Nephron (organoid): ENCODE measurements at regions not wholly inside any gene's neighbourhood (a gene's known extent, or its start where the extent isn't known, plus 50 kb on each side); places are given as distances from the start of the nearest gene placed in this dataset.

Experiments used
- H3K27ac Mint-ChIP-seq, 3 experiments: 2 replicates each; pipeline ENCODE4 v1.8.0; 2020; ENCODE audit warnings: mixed read lengths in 3 of 3, mild to moderate bottlenecking in 2 of 3, moderate library complexity in 1 of 3
- H3K27me3 Mint-ChIP-seq: 2 replicates; pipeline ENCODE4 v1.8.0; 2021; ENCODE audit warnings: low read depth, mild to moderate bottlenecking, moderate library complexity, mixed read lengths
- H3K36me3 Mint-ChIP-seq: 2 replicates; pipeline ENCODE4 v1.8.0; 2020; ENCODE audit warnings: low read depth, mixed read lengths
- H3K4me1 Mint-ChIP-seq: 2 replicates; pipeline ENCODE4 v1.8.0; 2020; ENCODE audit warnings: mixed read lengths
- H3K4me3 Mint-ChIP-seq, 3 experiments: 2 replicates each; pipeline ENCODE4 v1.8.0; 2020; ENCODE audit warnings: mild to moderate bottlenecking in 3 of 3, mixed read lengths in 3 of 3, moderate library complexity in 2 of 3
- H3K9me3 Mint-ChIP-seq: 2 replicates; pipeline ENCODE4 v1.8.0; 2020; ENCODE audit warnings: mixed read lengths
- TF ChIP-seq, protein P1 (sequence below), 3 experiments: fragments of 200-600 bp; sonication (generic); IDR thresholded peaks; one replicate each; pipeline ENCODE4 v1.5.0; 2021; ENCODE audit warnings: antibody characterized with exemption in 3 of 3; ENCODE audit not compliant: unreplicated experiment in 3 of 3

DNA sequence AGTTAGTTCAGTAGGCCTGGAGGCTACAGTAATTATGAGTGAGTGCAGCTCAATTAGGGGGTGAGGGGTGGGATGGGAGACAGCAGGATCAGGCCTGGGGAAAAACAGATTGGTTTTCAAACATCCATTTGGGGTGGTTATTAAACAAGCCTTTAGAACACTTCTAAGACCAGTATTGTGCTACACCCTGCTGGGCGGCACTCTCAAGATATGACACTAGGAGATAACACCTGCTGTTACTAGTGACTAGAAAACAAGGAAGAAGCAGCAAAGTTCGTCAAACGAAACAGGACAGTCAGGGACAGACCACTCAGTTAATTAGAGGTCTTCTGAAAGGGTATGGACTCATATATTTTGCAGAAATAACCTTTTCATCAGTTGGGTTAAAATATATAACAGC, 353.6 kb downstream of the PTEN start:
- H3K27ac Mint-ChIP-seq, result no peak overlapping the region
- no peaks in the 10 kb centered on the region for H3K4me1 Mint-ChIP-seq
- no peak overlapping the region for H3K4me3 Mint-ChIP-seq
- H3K36me3 Mint-ChIP-seq, result no peaks in the 10 kb centered on the region
- TF ChIP-seq, protein P1, sequence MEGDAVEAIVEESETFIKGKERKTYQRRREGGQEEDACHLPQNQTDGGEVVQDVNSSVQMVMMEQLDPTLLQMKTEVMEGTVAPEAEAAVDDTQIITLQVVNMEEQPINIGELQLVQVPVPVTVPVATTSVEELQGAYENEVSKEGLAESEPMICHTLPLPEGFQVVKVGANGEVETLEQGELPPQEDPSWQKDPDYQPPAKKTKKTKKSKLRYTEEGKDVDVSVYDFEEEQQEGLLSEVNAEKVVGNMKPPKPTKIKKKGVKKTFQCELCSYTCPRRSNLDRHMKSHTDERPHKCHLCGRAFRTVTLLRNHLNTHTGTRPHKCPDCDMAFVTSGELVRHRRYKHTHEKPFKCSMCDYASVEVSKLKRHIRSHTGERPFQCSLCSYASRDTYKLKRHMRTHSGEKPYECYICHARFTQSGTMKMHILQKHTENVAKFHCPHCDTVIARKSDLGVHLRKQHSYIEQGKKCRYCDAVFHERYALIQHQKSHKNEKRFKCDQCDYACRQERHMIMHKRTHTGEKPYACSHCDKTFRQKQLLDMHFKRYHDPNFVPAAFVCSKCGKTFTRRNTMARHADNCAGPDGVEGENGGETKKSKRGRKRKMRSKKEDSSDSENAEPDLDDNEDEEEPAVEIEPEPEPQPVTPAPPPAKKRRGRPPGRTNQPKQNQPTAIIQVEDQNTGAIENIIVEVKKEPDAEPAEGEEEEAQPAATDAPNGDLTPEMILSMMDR (IDR thresholded peaks at IDR 0.05; ENCODE audit: unreplicated experiment in 3 of 3), result no peak
- no peaks in the 10 kb centered on the region for H3K9me3 Mint-ChIP-seq
- peaks cover 8% of the 10 kb centered on the region for H3K27me3 Mint-ChIP-seq

DNA sequence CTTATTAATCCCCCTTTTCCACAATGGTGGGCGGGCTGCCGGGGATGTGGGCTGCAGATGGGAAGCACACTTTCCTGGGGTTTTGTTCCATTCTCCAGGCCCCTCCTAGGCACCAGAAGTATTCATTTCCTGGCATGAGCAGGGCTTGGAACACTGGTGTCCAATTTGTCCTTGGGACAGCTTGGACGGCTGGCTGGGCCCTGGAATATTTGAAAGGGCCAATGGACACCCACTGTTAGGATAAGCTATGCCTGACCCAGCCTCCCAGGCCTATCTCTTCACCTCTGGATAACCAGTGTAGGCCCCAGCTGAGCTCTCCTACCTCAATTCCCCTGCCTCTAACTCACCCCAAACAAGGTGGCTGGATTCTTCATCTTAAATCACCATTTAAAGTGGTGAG, 354.9 kb downstream of the PTEN start:
- H3K4me1 Mint-ChIP-seq, result peaks cover 10% of the 10 kb centered on the region
- no peak overlapping the region for H3K27ac Mint-ChIP-seq
- H3K27me3 Mint-ChIP-seq, result peaks cover 5% of the 10 kb centered on the region
- no peaks in the 10 kb centered on the region for H3K9me3 Mint-ChIP-seq
- TF ChIP-seq, protein P1 (IDR thresholded peaks at IDR 0.05; ENCODE audit: unreplicated experiment in 3 of 3), result no peak
- H3K36me3 Mint-ChIP-seq, result no peaks in the 10 kb centered on the region
- no peak overlapping the region for H3K4me3 Mint-ChIP-seq

GRCh38 chr10:88219753-88220152, 356.3 kb downstream of the PTEN start:
- TF ChIP-seq, protein P1 (IDR thresholded peaks at IDR 0.05; ENCODE audit: unreplicated experiment in 3 of 3), result no peak
- H3K36me3 Mint-ChIP-seq, result no peaks in the 10 kb centered on the region

GRCh38 chr10:88221010-88221973, 357.9 kb downstream of the PTEN start:
- peaks cover 14% of the 10 kb centered on the region for H3K4me1 Mint-ChIP-seq
- TF ChIP-seq, protein P1 (IDR thresholded peaks at IDR 0.05; ENCODE audit: unreplicated experiment in 3 of 3), result no peak
- no peaks in the 10 kb centered on the region for H3K9me3 Mint-ChIP-seq
- no peak overlapping the region for H3K27ac Mint-ChIP-seq
- no peaks in the 10 kb centered on the region for H3K36me3 Mint-ChIP-seq
- peaks cover 5% of the 10 kb centered on the region for H3K27me3 Mint-ChIP-seq
- H3K4me3 Mint-ChIP-seq, result no peak overlapping the region

More at GRCh38 chr10:88219753-88220152, 356.3 kb downstream of the PTEN start:
- Mint-ChIP-seq H3K27ac (no peak overlapping the region), H3K4me3 (no peak overlapping the region), H3K4me1 (peaks cover 10% of the 10 kb centered on the region), H3K9me3 (no peaks in the 10 kb centered on the region), H3K27me3 (peaks cover 5% of the 10 kb centered on the region)

- H3K9me3 Mint-ChIP-seq, result no peaks in the 10 kb centered on the region
- no peaks in the 10 kb centered on the region for H3K36me3 Mint-ChIP-seq
- H3K27me3 Mint-ChIP-seq, result no peaks in the 10 kb centered on the region
- peaks cover 27% of the 10 kb centered on the region for H3K4me1 Mint-ChIP-seq
- TF ChIP-seq, protein P1 (IDR thresholded peaks at IDR 0.05; ENCODE audit: unreplicated experiment in 3 of 3), result no peak
- H3K4me3 Mint-ChIP-seq, result no peak overlapping the region
- H3K27ac Mint-ChIP-seq, result peak overlapping the region in 1 of 3 experiments; percentile 14
Measured at GRCh38 chr10:88222881-88223280, 359.5 kb downstream of the PTEN start.
